HL-60 (cell line): ENCODE measurements at regions not wholly inside any gene's neighbourhood (a gene's known extent, or its start where the extent isn't known, plus 50 kb on each side); places are given as distances from the start of the nearest gene placed in this dataset.

ENCODE experiments used
- DNase-seq, 2 experiments: peaks; one replicate each; pipeline ENCODE4 v3.0.0-alpha.2; 2010 to 2020; ENCODE audit warnings: low read depth in 1 of 2, low spot score in 1 of 2
- H3K27ac ChIP-seq: fragments of 250-450 bp; sonication (Bioruptor Pico); replicated peaks from 2 replicates; pipeline ENCODE4 v1.5.1; 2020; ENCODE audit warnings: mild to moderate bottlenecking, moderate library complexity
- H3K27me3 ChIP-seq: fragments of 250-450 bp; sonication (Bioruptor Pico); 2 replicates; pipeline ENCODE4 v1.5.1; 2021; ENCODE audit warnings: mild to moderate bottlenecking, moderate library complexity; ENCODE audit not compliant: insufficient read depth, poor library complexity, severe bottlenecking
- H3K4me3 ChIP-seq: replicated peaks from 2 replicates; pipeline ENCODE4 v1.5.1; 2011; ENCODE audit warnings: mild to moderate bottlenecking, control low read depth, low read length; ENCODE audit not compliant: insufficient read depth
- CTCF ChIP-seq: IDR thresholded peaks from one replicate; pipeline ENCODE4 v1.5.1; 2011; ENCODE audit warnings: low read length, control low read depth, inconsistent platforms; ENCODE audit not compliant: insufficient read depth
- GABPA ChIP-seq: IDR thresholded peaks from 2 replicates; pipeline ENCODE4 v1.6.1; 2012; ENCODE audit warnings: low read depth
- POLR2AphosphoS5 ChIP-seq: IDR thresholded peaks from 2 replicates; pipeline ENCODE4 v1.6.1; 2012; ENCODE audit warnings: low read depth
- REST ChIP-seq: IDR thresholded peaks from 2 replicates; pipeline ENCODE4 v1.6.1; 2012; ENCODE audit warnings: low read depth; ENCODE audit not compliant: insufficient replicate concordance
- SPI1 ChIP-seq: IDR thresholded peaks from 2 replicates; pipeline ENCODE4 v1.6.1; 2012; ENCODE audit warnings: low read depth, mild to moderate bottlenecking, borderline replicate concordance

GRCh38 chr4:32251126-32251525 is 1531.0 kb downstream of the PCDH7 start:
- no peak overlapping the region for H3K4me3 ChIP-seq
- no peak for DNase-seq
- no peak for TF ChIP-seq GABPA
- no peak for TF ChIP-seq POLR2AphosphoS5
- no peak for TF ChIP-seq CTCF
- TF ChIP-seq SPI1, result no peak
- no peak for TF ChIP-seq REST
- H3K27me3 ChIP-seq, result no peaks in the 10 kb centered on the region
- H3K27ac ChIP-seq, result no peak overlapping the region

DNA sequence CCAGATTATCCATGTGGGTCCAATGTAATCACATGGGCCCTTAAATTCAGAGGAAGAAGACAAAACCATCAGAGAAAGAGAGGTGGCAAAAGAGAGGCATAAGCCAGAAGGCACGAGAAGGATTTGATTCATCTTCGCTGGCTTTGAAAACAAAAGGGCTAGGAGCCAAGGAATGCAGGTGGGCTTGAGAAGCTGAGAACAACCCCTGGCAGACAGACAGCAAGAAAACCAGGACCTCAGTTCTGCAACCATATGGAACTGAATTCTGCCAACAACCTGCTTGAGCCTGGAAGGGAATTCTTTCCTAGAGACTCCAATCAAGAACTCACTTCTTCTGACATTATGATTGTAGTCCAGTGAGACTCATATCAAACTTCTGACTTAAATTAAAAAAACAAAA is 1531.8 kb downstream of the PCDH7 start:
- H3K27me3 ChIP-seq, result no peaks in the 10 kb centered on the region
- H3K27ac ChIP-seq, result no peak overlapping the region
- H3K4me3 ChIP-seq, result no peak overlapping the region
- TF ChIP-seq REST (no peak), POLR2AphosphoS5 (no peak), CTCF (no peak), SPI1 (no peak), GABPA (no peak)
- DNase-seq, result no peak

DNA sequence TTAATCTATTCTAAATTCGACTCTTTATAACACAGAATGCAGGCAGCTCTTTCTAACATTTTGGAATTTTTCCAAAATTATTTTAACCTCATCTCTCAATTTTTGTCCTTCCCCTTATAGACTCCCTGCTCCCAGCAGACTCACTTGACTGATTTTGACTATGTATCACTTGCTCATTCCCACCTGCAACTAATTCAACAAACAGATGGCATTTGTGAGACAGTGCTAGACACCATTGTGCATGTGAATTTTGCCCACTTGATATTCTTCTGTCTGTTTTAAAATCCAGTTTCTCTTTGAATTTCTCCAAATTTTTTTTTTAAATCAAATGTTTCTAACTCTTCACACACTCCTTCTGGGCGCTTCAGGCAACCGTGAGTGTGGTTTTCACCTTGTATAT is 1534.0 kb downstream of the PCDH7 start:
- TF ChIP-seq REST (no peak), SPI1 (no peak), POLR2AphosphoS5 (no peak), CTCF (no peak), GABPA (no peak)
- Histone ChIP-seq H3K27me3 (no peaks in the 10 kb centered on the region), H3K27ac (no peak overlapping the region), H3K4me3 (no peak overlapping the region)
- no peak for DNase-seq
